Smooth muscle cell (in vitro differentiated cells): ENCODE measurements at regions not wholly inside any gene's neighbourhood (a gene's known extent, or its start where the extent isn't known, plus 50 kb on each side); places are given as distances from the start of the nearest gene placed in this dataset.

ENCODE experiments used
- DNase-seq: peaks from one replicate; lab custom pipeline; 2025; ENCODE audit not compliant: unreplicated experiment; lab: John Stamatoyannopoulos, UW
- H2AFZ ChIP-seq: fragments of 200-600 bp; sonication (generic); 2 replicates; pipeline ENCODE4 v1.6.0; 2016; ENCODE audit warnings: antibody characterized with exemption, low read depth, mild to moderate bottlenecking
- H3F3A ChIP-seq: fragments of 200-600 bp; sonication (generic); 2 replicates; pipeline ENCODE4 v1.6.0; 2017; ENCODE audit warnings: antibody characterized with exemption, low read depth
- H3K27ac ChIP-seq: fragments of 200-600 bp; sonication (generic); 2 replicates; pipeline ENCODE4 v1.5.1; 2016; ENCODE audit warnings: low read depth, mild to moderate bottlenecking
- H3K27me3 ChIP-seq: fragments of 200-600 bp; sonication (generic); 2 replicates; pipeline ENCODE4 v1.6.1; 2016; ENCODE audit warnings: low read depth, mild to moderate bottlenecking
- H3K36me3 ChIP-seq: fragments of 200-600 bp; sonication (generic); 2 replicates; pipeline ENCODE4 v1.5.1; 2016; ENCODE audit warnings: low read depth
- H3K4me1 ChIP-seq: fragments of 200-600 bp; sonication (generic); 2 replicates; pipeline ENCODE4 v1.5.1; 2016; ENCODE audit warnings: low read depth
- H3K4me2 ChIP-seq: fragments of 200-600 bp; sonication (generic); 2 replicates; pipeline ENCODE4 v1.6.0; 2016; ENCODE audit warnings: mild to moderate bottlenecking
- H3K4me3 ChIP-seq: fragments of 200-600 bp; sonication (generic); 2 replicates; pipeline ENCODE4 v1.5.1; 2016; ENCODE audit warnings: mild to moderate bottlenecking
- H3K79me2 ChIP-seq: fragments of 200-600 bp; sonication (generic); 2 replicates; pipeline ENCODE4 v1.6.0; 2016; ENCODE audit warnings: low read depth, mild to moderate bottlenecking
- H3K9ac ChIP-seq: fragments of 200-600 bp; sonication (generic); 2 replicates; pipeline ENCODE4 v1.6.0; 2016; ENCODE audit warnings: low read depth
- H3K9me3 ChIP-seq: fragments of 200-600 bp; sonication (generic); replicated peaks from 2 replicates; pipeline ENCODE4 v1.5.1; 2016; ENCODE audit warnings: low read depth
- H4K20me1 ChIP-seq: fragments of 200-600 bp; sonication (generic); 2 replicates; pipeline ENCODE4 v1.6.0; 2016; ENCODE audit warnings: low read depth
- WGBS: methylation state at CpG from one replicate; pipeline ENCODE4 v1.1.7; 2016; ENCODE audit warnings: low lambda C conversion rate; 5-methylcytosine and 5-hydroxymethylcytosine counted together
- TF ChIP-seq, protein P1 (sequence below): fragments of 200-600 bp; sonication (generic); IDR thresholded peaks from 2 replicates; pipeline ENCODE4 v1.5.1; 2017; ENCODE audit warnings: borderline replicate concordance, mild to moderate bottlenecking, antibody characterized with exemption; ENCODE audit not compliant: insufficient read depth, poor library complexity, severe bottlenecking

DNA sequence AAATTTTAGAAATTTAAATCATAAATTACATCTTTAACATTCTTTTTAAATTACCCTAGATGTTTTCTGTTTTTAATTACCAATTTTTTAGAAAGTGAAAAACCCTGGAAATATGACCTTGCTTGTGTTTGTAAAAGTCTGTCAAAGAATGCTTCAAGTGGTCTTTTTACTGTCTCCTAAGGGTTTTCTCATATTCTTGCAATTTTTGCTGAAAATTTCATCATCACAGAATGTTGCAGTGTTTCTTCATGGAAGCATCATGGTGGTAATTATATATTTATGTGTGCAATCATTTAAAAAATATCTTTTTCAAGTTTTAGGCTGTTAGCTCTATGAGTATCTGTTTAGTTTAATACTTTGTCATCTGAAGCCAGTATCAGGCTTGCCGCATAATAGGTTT is 178.2 kb downstream of the HDGFL1 start:
- no peak overlapping the region for H2AFZ ChIP-seq
- no peaks in the 10 kb centered on the region for H3K36me3 ChIP-seq
- no peaks in the 10 kb centered on the region for H3F3A ChIP-seq
- H3K4me1 ChIP-seq: no peaks in the 10 kb centered on the region
- TF ChIP-seq, protein P1, sequence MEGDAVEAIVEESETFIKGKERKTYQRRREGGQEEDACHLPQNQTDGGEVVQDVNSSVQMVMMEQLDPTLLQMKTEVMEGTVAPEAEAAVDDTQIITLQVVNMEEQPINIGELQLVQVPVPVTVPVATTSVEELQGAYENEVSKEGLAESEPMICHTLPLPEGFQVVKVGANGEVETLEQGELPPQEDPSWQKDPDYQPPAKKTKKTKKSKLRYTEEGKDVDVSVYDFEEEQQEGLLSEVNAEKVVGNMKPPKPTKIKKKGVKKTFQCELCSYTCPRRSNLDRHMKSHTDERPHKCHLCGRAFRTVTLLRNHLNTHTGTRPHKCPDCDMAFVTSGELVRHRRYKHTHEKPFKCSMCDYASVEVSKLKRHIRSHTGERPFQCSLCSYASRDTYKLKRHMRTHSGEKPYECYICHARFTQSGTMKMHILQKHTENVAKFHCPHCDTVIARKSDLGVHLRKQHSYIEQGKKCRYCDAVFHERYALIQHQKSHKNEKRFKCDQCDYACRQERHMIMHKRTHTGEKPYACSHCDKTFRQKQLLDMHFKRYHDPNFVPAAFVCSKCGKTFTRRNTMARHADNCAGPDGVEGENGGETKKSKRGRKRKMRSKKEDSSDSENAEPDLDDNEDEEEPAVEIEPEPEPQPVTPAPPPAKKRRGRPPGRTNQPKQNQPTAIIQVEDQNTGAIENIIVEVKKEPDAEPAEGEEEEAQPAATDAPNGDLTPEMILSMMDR: no peak
- DNase-seq: no peak
- H3K4me3 ChIP-seq: no peak overlapping the region
- no peaks in the 10 kb centered on the region for H3K79me2 ChIP-seq
- WGBS: 52% methylated on average over 1 of the region's 1 CpG
- no peak overlapping the region for H3K9ac ChIP-seq
- H4K20me1 ChIP-seq: no peaks in the 10 kb centered on the region
- H3K27me3 ChIP-seq: no peaks in the 10 kb centered on the region
- H3K27ac ChIP-seq: no peak overlapping the region
- no peak overlapping the region for H3K4me2 ChIP-seq
- H3K9me3 ChIP-seq: no peaks in the 10 kb centered on the region

DNA sequence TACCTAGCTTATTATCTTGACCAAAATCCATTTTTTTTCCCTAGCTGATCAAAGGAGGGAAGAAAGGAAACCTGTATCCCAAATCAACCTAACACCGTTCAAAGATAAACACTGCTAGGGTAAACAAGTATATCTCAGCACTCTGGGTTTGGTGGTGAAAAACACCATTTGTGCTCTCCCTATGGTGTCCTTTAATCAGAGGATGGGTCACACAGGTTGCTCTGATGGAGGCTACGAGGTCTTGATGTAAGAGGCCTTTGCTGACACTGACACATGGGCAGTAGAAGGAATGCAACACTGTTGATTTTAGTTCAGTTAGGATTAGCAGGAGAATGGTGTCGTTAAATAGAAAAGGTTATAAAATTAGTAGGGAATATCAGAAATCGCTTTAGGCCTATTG is 179.3 kb downstream of the HDGFL1 start:
- WGBS: 93% methylated on average over 4 of the region's 4 CpGs
- H3K4me2 ChIP-seq: no peak overlapping the region
- no peak overlapping the region for H3K9ac ChIP-seq
- no peaks in the 10 kb centered on the region for H3K36me3 ChIP-seq
- H3K4me1 ChIP-seq: no peaks in the 10 kb centered on the region
- no peak overlapping the region for H3K4me3 ChIP-seq
- no peaks in the 10 kb centered on the region for H3K27me3 ChIP-seq
- H4K20me1 ChIP-seq: no peaks in the 10 kb centered on the region
- TF ChIP-seq, protein P1: no peak
- no peak overlapping the region for H3K27ac ChIP-seq
- no peaks in the 10 kb centered on the region for H3K9me3 ChIP-seq
- no peak for DNase-seq
- H2AFZ ChIP-seq: no peak overlapping the region
- H3K79me2 ChIP-seq: no peaks in the 10 kb centered on the region
- H3F3A ChIP-seq: no peaks in the 10 kb centered on the region

DNA sequence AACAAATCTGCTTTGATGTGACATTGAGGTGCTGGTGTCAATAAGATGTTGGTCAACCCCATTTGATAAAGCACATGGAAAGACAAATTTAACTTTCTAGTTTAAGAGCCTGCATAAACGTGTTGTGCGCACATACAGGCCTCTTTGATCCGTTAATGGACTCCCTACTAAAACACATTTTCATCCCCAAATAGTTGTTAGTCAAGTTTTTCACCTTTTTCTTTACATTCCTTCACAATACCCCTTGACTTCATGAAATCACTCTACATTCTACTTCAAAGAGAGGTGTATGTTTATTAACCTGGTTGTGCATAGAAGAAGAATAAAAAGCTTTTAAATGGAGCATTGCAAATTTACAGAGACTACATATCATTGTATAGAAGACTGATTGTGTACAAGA is 180.3 kb downstream of the HDGFL1 start:
- no peaks in the 10 kb centered on the region for H3K9me3 ChIP-seq
- no peak overlapping the region for H3K27ac ChIP-seq
- no peaks in the 10 kb centered on the region for H3K36me3 ChIP-seq
- no peaks in the 10 kb centered on the region for H4K20me1 ChIP-seq
- DNase-seq: no peak
- TF ChIP-seq, protein P1: no peak
- no peak overlapping the region for H2AFZ ChIP-seq
- H3K4me3 ChIP-seq: no peak overlapping the region
- no peak overlapping the region for H3K9ac ChIP-seq
- H3K4me1 ChIP-seq: peaks cover 5% of the 10 kb centered on the region
- H3F3A ChIP-seq: peaks cover 8% of the 10 kb centered on the region
- no peak overlapping the region for H3K4me2 ChIP-seq
- no peaks in the 10 kb centered on the region for H3K27me3 ChIP-seq
- no peaks in the 10 kb centered on the region for H3K79me2 ChIP-seq
- WGBS: 93% methylated on average over 3 of the region's 3 CpGs

DNA sequence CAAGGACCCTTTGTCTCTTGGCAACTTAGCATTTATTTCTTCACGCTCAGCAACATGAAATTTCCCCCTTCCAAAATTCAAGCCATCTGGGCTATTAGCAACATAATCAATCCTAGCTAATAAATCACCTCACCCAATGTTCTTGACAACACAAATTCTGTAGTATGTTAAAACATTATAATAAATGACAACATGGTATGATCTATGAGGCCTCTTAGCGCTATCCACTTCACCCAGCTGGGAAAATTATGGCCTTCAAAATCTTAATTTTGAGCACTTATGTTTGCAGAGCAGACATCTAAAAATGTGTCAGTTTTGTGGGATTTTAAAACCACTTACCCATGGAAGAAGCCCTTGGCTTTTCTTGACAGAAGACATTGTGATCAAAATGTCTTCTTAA is 181.9 kb downstream of the HDGFL1 start:
- H3K9me3 ChIP-seq: no peaks in the 10 kb centered on the region
- H3K4me3 ChIP-seq: no peak overlapping the region
- H3F3A ChIP-seq: peaks cover 13% of the 10 kb centered on the region
- no peaks in the 10 kb centered on the region for H4K20me1 ChIP-seq
- H3K9ac ChIP-seq: no peak overlapping the region
- peaks cover 7% of the 10 kb centered on the region for H3K4me1 ChIP-seq
- no peaks in the 10 kb centered on the region for H3K79me2 ChIP-seq
- no peak overlapping the region for H2AFZ ChIP-seq
- no peak overlapping the region for H3K27ac ChIP-seq
- H3K36me3 ChIP-seq: no peaks in the 10 kb centered on the region
- DNase-seq: no peak
- WGBS: 86% methylated on average over 2 of the region's 2 CpGs
- H3K27me3 ChIP-seq: no peaks in the 10 kb centered on the region
- H3K4me2 ChIP-seq: no peak overlapping the region
- TF ChIP-seq, protein P1: no peak
